HFFc6 (cell line): ENCODE measurements at regions not wholly inside any gene's neighbourhood (a gene's known extent, or its start where the extent isn't known, plus 50 kb on each side); places are given as distances from the start of the nearest gene placed in this dataset.

Experiments
- DNase-seq: peaks from one replicate; pipeline ENCODE4 v3.0.0-alpha.2; 2018
- H3K27ac Mint-ChIP-seq: 2 replicates; pipeline ENCODE4 v1.8.0; 2020; ENCODE audit warnings: mild to moderate bottlenecking, mixed read lengths
- H3K27me3 Mint-ChIP-seq: 2 replicates; pipeline ENCODE4 v1.8.0; 2021; ENCODE audit warnings: mild to moderate bottlenecking, moderate library complexity, mixed read lengths; ENCODE audit not compliant: insufficient read depth
- H3K36me3 Mint-ChIP-seq: 2 replicates; pipeline ENCODE4 v1.8.0; 2021; ENCODE audit warnings: low read depth, mixed read lengths
- H3K4me1 Mint-ChIP-seq: 2 replicates; pipeline ENCODE4 v1.8.0; 2020; ENCODE audit warnings: low read depth, mixed read lengths
- H3K4me3 Mint-ChIP-seq: 2 replicates; pipeline ENCODE4 v1.8.0; 2020; ENCODE audit warnings: mild to moderate bottlenecking, moderate library complexity, mixed read lengths
- H3K9me3 Mint-ChIP-seq: 2 replicates; pipeline ENCODE4 v1.8.0; 2020; ENCODE audit warnings: mild to moderate bottlenecking, mixed read lengths
- TF ChIP-seq, protein P1 (sequence below): fragments of 200-600 bp; sonication (generic); IDR thresholded peaks from 2 replicates; pipeline ENCODE4 v1.5.0; 2021; ENCODE audit warnings: antibody characterized with exemption, mild to moderate bottlenecking

DNA sequence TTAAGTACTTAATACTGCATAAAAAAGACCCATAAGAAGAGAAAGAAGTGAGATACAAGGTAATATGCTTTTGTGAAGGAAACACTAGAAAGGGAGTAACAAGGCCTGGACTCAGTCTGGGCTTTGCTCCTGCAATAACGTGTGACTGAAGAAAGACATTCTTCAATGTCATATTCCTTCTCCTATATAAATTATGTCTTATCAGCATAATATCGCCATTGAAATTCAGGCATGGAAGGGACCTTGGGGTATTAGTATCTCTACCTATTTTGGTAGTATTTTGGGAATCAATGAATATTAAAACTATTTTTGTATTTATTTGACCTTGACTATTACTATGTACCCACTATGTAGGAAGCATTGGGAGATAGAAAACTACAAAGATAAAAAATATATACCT lies 62.2 kb upstream of the GIMD1 start:
- Mint-ChIP-seq H3K27me3 (no peaks in the 10 kb centered on the region; the same call in 1 of the 2 replicates), H3K36me3 (no peaks in the 10 kb centered on the region), H3K9me3 (no peaks in the 10 kb centered on the region), H3K4me3 (no peak overlapping the region), H3K27ac (no peak overlapping the region), H3K4me1 (no peaks in the 10 kb centered on the region)
- no peak for DNase-seq
- TF ChIP-seq, protein P1, sequence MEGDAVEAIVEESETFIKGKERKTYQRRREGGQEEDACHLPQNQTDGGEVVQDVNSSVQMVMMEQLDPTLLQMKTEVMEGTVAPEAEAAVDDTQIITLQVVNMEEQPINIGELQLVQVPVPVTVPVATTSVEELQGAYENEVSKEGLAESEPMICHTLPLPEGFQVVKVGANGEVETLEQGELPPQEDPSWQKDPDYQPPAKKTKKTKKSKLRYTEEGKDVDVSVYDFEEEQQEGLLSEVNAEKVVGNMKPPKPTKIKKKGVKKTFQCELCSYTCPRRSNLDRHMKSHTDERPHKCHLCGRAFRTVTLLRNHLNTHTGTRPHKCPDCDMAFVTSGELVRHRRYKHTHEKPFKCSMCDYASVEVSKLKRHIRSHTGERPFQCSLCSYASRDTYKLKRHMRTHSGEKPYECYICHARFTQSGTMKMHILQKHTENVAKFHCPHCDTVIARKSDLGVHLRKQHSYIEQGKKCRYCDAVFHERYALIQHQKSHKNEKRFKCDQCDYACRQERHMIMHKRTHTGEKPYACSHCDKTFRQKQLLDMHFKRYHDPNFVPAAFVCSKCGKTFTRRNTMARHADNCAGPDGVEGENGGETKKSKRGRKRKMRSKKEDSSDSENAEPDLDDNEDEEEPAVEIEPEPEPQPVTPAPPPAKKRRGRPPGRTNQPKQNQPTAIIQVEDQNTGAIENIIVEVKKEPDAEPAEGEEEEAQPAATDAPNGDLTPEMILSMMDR, result no peak

DNA sequence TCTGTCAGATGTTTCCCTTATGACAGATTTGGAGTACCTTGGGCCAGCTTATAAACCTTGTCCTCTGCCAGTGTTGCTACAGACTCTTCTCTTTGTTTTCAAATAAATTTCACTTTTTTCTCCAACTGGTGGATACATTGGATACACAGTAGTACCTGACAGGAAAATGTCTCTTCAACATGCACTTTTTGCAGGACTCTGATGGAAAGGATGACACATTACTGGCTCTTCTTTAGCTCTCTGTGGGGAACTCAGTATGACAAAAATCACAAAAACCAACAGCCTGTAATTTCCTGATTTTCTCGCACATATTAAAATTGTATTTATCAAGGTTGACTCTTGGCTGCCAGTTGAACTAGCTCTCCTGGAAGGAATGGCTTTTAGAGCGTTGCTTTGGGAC lies 61.3 kb upstream of the GIMD1 start:
- Mint-ChIP-seq H3K4me1 (no peaks in the 10 kb centered on the region), H3K27ac (no peak overlapping the region), H3K4me3 (no peak overlapping the region), H3K27me3 (no peaks in the 10 kb centered on the region), H3K36me3 (no peaks in the 10 kb centered on the region), H3K9me3 (no peaks in the 10 kb centered on the region)
- TF ChIP-seq, protein P1, result no peak
- no peak for DNase-seq

DNA sequence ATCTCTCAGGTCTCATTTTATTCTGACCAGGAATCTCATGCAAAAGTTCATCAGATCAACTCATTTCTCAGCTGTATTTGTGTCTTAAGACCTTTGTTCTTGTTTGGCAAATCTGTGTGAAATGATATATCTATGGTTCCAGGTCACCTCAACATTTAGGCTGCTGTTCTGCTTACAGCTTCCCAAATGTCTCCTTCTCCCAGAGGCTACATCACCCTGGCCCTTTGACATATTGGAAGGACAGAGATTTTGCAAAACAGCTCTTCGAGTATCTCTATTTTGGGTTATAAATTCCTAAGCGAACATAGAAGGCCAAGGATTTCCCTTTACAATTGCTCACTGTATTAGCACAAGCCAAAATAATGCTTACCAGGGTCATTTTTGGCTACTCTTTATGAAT lies 57.5 kb upstream of the GIMD1 start:
- H3K36me3 Mint-ChIP-seq, result no peaks in the 10 kb centered on the region
- no peak overlapping the region for H3K4me3 Mint-ChIP-seq
- TF ChIP-seq, protein P1, result no peak
- no peak overlapping the region for H3K27ac Mint-ChIP-seq
- no peaks in the 10 kb centered on the region for H3K9me3 Mint-ChIP-seq
- DNase-seq, result no peak
- peaks cover 25% of the 10 kb centered on the region for H3K4me1 Mint-ChIP-seq
- no peaks in the 10 kb centered on the region for H3K27me3 Mint-ChIP-seq

DNA sequence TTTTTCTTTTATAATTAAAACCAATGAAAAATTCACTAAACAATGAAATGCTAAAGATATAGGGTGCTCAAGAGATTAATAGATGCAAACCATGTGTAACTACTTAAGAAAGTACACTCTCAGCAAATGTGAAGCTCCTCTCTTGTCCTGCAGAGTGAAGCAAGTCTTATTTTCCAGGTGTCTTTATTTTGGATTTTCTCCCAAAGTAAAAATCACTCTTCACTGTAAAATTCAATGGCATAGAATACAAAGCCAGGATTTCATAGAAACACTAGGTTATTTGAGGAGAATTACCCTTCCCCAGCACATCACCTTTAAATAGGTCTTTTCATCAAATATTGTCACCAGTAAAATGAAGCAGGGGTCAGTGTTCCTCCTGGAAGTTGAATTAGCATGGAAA lies 57.0 kb upstream of the GIMD1 start:
- Mint-ChIP-seq H3K27me3 (no peaks in the 10 kb centered on the region), H3K36me3 (no peaks in the 10 kb centered on the region), H3K4me3 (no peak overlapping the region), H3K27ac (no peak overlapping the region), H3K4me1 (peaks cover 30% of the 10 kb centered on the region), H3K9me3 (no peaks in the 10 kb centered on the region)
- TF ChIP-seq, protein P1, result no peak
- no peak for DNase-seq

DNA sequence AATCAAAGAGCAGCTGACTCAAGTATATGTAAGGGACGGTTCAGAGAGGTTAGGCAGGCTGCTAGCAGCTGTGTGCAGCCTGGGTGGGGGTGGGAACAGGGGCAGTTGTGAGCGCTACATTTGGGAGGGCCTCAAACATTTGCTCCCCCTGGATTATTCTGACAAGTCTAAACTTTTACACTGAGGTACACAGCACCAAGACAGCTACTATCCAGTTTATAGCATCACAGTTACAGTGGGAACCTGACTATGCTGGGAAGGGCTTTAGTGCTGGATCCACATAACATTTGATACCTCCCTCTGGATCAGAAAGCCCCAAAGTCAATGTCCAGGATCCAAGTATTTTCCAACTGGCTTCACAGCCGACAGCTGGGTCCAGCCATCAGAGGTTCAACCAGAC lies 55.8 kb upstream of the GIMD1 start:
- no peaks in the 10 kb centered on the region for H3K36me3 Mint-ChIP-seq
- peaks cover 34% of the 10 kb centered on the region for H3K4me1 Mint-ChIP-seq
- no peak overlapping the region for H3K27ac Mint-ChIP-seq
- no peak overlapping the region for H3K4me3 Mint-ChIP-seq
- H3K27me3 Mint-ChIP-seq, result no peaks in the 10 kb centered on the region
- DNase-seq, result no peak
- no peaks in the 10 kb centered on the region for H3K9me3 Mint-ChIP-seq
- TF ChIP-seq, protein P1, result no peak

DNA sequence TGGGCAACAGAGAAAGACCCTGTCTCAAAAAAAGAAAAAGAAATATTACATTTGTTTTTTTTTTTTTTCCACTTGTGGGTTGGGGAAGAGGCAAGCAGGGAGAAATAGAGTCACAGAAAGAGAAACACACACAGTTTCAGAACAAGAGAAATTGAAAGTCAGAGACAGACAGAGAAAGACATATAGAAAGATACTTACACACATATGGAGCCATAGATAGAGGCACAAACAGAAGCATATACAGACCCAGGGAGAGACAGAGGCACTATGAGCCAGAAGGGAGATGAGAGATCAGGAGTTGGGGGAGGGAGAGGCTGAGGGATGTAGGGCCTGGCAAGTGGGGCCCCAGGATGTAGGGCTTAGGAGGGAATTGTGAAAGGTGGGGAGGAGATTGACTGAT lies 55.2 kb upstream of the GIMD1 start:
- no peaks in the 10 kb centered on the region for H3K9me3 Mint-ChIP-seq

More for the DNA sequence above, 55.2 kb upstream of the GIMD1 start:
- Mint-ChIP-seq H3K4me1 (peaks cover 34% of the 10 kb centered on the region), H3K27ac (no peak overlapping the region), H3K27me3 (no peaks in the 10 kb centered on the region), H3K36me3 (no peaks in the 10 kb centered on the region), H3K4me3 (no peak overlapping the region)
- no peak for DNase-seq
- TF ChIP-seq, protein P1, result no peak
